Hematopoietic multipotent progenitor cell treated with erythropoietin and hydrocortisone succinate and interleukin-3 and kit ligand, for 15 days (in vitro differentiated cells): ENCODE measurements at regions not wholly inside any gene's neighbourhood (a gene's known extent, or its start where the extent isn't known, plus 50 kb on each side); places are given as distances from the start of the nearest gene placed in this dataset.

Experiments
- DNase-seq: peaks from one replicate; pipeline ENCODE4 v3.0.0-alpha.2; 2015; ENCODE audit warnings: low spot score

GRCh38 chr2:7815726-7816125 is 866.1 kb upstream of the ID2 start:
- no peak for DNase-seq

- DNase-seq, result no peak
Measured at GRCh38 chr2:7816233-7816632, 865.6 kb upstream of the ID2 start.

- DNase-seq, result no peak
Measured at GRCh38 chr2:7816944-7817343, 864.9 kb upstream of the ID2 start.

- no peak for DNase-seq
Measured at GRCh38 chr2:7819316-7819715, 862.5 kb upstream of the ID2 start.

- no peak for DNase-seq
Measured at GRCh38 chr2:7819850-7820249, 862.0 kb upstream of the ID2 start.

GRCh38 chr2:7824211-7824610 is 857.6 kb upstream of the ID2 start:
- DNase-seq, result no peak

GRCh38 chr2:7825591-7826312 is 856.1 kb upstream of the ID2 start:
- no peak for DNase-seq

- no peak for DNase-seq
Measured at GRCh38 chr2:7826656-7827055, 855.2 kb upstream of the ID2 start.

GRCh38 chr2:7829241-7829640 is 852.6 kb upstream of the ID2 start:
- DNase-seq, result no peak

- DNase-seq, result no peak
Measured at GRCh38 chr2:7830616-7831015, 851.2 kb upstream of the ID2 start.

- no peak for DNase-seq
Measured at GRCh38 chr2:7835151-7835550, 846.7 kb upstream of the ID2 start.

GRCh38 chr2:7835693-7836680 is 845.9 kb upstream of the ID2 start:
- no peak for DNase-seq

GRCh38 chr2:7837237-7837760 is 844.6 kb upstream of the ID2 start:
- DNase-seq, result no peak

GRCh38 chr2:7838669-7839068 is 843.2 kb upstream of the ID2 start:
- DNase-seq, result no peak

GRCh38 chr2:7840651-7841380 is 841.0 kb upstream of the ID2 start:
- DNase-seq, result no peak

- no peak for DNase-seq
Measured at GRCh38 chr2:7841751-7842150, 840.1 kb upstream of the ID2 start.

- no peak for DNase-seq
Measured at GRCh38 chr2:7844414-7844965, 837.4 kb upstream of the ID2 start.

GRCh38 chr2:7845332-7845731 is 836.5 kb upstream of the ID2 start:
- no peak for DNase-seq

GRCh38 chr2:7846607-7847006 is 835.2 kb upstream of the ID2 start:
- DNase-seq, result no peak

GRCh38 chr2:7847321-7847720 is 834.5 kb upstream of the ID2 start:
- no peak for DNase-seq

GRCh38 chr2:7849027-7849426 is 832.8 kb upstream of the ID2 start:
- DNase-seq, result no peak

GRCh38 chr2:7849531-7849930 is 832.3 kb upstream of the ID2 start:
- no peak for DNase-seq
